Brain microvascular endothelial cell (primary cell): ENCODE measurements at regions not wholly inside any gene's neighbourhood (a gene's known extent, or its start where the extent isn't known, plus 50 kb on each side); places are given as distances from the start of the nearest gene placed in this dataset.
"Not testable (repeated sequence)": the region's sequence is repeated elsewhere in the genome, so short reads cannot be mapped to it uniquely, and the experiment has no call there.

ENCODE experiments used
- DNase-seq: peaks from one replicate; pipeline ENCODE4 v3.0.0-alpha.2; 2020
- H3K27ac ChIP-seq: fragments of 250-450 bp; sonication (Bioruptor Pico); 2 replicates; pipeline ENCODE4 v1.5.1; 2020; ENCODE audit warnings: mild to moderate bottlenecking, moderate library complexity
- H3K27me3 ChIP-seq: fragments of 250-450 bp; sonication (Bioruptor Pico); replicated peaks from 2 replicates; pipeline ENCODE4 v1.5.1; 2020; ENCODE audit warnings: mild to moderate bottlenecking
- H3K36me3 ChIP-seq: fragments of 250-450 bp; sonication (Bioruptor Pico); replicated peaks from 2 replicates; pipeline ENCODE4 v1.5.1; 2020; ENCODE audit warnings: mild to moderate bottlenecking
- H3K4me3 ChIP-seq: 2 replicates; pipeline ENCODE4 v1.5.1; 2011; ENCODE audit warnings: low read depth, mild to moderate bottlenecking, control low read depth, low read length, moderate library complexity
- in situ Hi-C: cut with HindIII; loops from 2 replicates; pipeline ENCODE4 v1.10.0; 2017; ENCODE audit warnings: low sequenced_read_pairs, low pct_ligation_motif_present
- TF ChIP-seq, protein P1 (sequence below): IDR thresholded peaks from 2 replicates; pipeline ENCODE4 v1.5.1; 2011; ENCODE audit warnings: low read depth, mild to moderate bottlenecking, moderate library complexity, low read length, control low read depth, inconsistent platforms; ENCODE audit errors: missing control alignments

DNA sequence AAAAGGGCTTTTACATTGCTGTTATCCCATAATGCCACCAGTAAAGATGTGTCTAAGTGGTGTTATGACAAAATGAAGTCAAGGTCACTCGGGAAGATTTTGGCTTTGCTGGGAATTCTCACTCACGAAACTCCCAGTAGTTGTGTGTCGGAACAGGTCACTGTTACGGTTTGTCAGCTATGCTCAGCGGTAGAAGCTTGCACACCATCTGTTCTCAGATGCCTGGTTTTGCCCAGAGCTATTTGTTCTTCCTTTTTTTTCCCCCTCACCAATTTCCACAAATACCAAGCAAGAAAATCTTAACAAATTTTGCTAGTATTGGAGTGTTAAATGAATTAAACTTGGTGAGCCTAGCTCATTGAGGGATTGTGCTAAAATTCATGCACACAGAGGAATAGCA, 915.1 kb downstream of the MCTP2 start:
- in situ Hi-C loops: no loop called here
- TF ChIP-seq, protein P1, sequence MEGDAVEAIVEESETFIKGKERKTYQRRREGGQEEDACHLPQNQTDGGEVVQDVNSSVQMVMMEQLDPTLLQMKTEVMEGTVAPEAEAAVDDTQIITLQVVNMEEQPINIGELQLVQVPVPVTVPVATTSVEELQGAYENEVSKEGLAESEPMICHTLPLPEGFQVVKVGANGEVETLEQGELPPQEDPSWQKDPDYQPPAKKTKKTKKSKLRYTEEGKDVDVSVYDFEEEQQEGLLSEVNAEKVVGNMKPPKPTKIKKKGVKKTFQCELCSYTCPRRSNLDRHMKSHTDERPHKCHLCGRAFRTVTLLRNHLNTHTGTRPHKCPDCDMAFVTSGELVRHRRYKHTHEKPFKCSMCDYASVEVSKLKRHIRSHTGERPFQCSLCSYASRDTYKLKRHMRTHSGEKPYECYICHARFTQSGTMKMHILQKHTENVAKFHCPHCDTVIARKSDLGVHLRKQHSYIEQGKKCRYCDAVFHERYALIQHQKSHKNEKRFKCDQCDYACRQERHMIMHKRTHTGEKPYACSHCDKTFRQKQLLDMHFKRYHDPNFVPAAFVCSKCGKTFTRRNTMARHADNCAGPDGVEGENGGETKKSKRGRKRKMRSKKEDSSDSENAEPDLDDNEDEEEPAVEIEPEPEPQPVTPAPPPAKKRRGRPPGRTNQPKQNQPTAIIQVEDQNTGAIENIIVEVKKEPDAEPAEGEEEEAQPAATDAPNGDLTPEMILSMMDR: no peak
- no peak for DNase-seq

DNA sequence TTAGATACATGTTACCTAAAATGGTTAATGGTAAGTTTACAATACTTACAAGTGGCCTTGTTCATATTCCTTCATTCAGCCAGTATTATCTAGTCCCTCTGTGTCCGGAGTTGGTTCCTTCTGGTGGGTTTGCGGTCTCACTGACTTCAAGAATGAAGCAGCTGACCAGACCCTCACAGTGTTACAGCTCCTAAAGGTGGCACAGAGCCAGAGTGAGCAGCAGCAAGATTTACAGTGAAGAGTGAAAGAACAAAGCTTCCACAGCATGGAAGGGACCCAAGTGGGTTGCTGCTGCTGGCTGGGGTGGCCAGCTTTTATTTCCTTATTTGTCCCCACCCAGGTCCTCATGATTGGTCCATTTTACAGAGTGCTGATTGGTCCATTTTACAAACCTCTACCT, 916.8 kb downstream of the MCTP2 start:
- TF ChIP-seq, protein P1: no peak
- H3K27me3 ChIP-seq: no peaks in the 10 kb centered on the region
- no peak overlapping the region for H3K4me3 ChIP-seq
- H3K27ac ChIP-seq: no peak overlapping the region
- DNase-seq: no peak
- in situ Hi-C loops: no loop called here
- no peaks in the 10 kb centered on the region for H3K36me3 ChIP-seq

More for the DNA sequence above, 915.1 kb downstream of the MCTP2 start:
- Histone ChIP-seq H3K36me3 (no peaks in the 10 kb centered on the region), H3K27me3 (no peaks in the 10 kb centered on the region), H3K4me3 (no peak overlapping the region), H3K27ac (no peak overlapping the region)

DNA sequence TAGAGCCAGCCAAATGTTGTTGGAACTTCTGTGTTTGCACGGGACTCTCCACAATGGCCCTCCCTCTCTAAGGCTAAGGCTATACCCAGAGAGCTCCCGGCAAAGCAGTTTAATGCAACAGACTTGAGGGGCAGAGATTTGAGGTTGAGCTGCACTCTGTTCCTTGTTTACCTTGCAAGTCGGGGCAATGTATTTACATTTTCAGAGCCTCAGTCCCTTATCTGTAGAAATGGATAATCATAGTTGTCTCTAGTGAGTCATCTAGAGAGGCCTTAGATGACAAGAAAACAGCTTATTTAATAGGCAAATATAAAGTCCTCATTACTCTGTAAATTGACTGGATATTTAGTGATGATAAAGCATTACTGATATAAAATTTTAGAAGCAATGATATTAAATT, 917.7 kb downstream of the MCTP2 start:
- no peak overlapping the region for H3K27ac ChIP-seq
- H3K27me3 ChIP-seq: no peaks in the 10 kb centered on the region
- DNase-seq: no peak
- H3K36me3 ChIP-seq: no peaks in the 10 kb centered on the region
- in situ Hi-C loops: no loop called here
- no peak overlapping the region for H3K4me3 ChIP-seq
- TF ChIP-seq, protein P1: no peak

DNA sequence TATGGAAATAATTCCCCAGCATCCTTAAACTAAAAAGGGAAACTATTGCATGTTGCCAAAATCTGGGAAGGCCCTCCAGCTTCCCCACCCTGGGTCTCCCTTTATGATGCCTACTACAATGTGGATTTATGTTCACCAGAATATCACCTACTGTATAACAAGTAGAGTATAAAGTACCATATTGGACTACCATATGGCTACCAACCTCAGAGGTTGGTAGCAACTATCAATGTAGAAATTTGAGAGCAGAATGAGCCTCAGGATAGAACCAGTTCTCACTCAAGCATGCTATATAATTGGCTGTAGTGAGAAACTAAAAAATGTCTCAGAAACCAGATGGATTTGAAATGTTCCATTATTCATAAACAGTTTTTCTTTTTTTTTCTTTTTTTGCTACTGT, 918.4 kb downstream of the MCTP2 start:
- H3K4me3 ChIP-seq: no peak overlapping the region
- no peak for DNase-seq
- in situ Hi-C loops: no loop called here
- TF ChIP-seq, protein P1: no peak
- H3K36me3 ChIP-seq: no peaks in the 10 kb centered on the region
- H3K27me3 ChIP-seq: no peaks in the 10 kb centered on the region
- H3K27ac ChIP-seq: no peak overlapping the region

DNA sequence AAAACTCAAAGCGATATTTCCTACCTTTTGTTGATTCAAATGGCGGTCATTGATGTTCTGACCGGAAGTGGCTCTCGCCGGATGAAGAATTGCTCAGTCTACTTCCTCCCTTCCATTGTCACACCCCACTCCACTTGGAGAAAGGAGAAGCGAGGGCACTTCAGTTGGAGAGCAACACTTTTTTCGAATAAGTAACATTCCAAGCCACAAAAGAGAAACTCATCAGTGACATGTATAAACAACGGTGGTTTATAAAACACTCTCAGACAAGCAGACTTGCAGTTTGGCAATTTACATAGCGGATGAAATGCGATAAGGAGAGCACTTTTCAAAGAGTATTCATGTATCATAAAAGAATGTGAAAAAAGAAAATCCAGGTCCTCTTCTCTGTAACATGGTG, 919.1 kb downstream of the MCTP2 start:
- DNase-seq: no peak
- in situ Hi-C loops: no loop called here
- Histone ChIP-seq H3K27me3 (no peaks in the 10 kb centered on the region), H3K36me3 (no peaks in the 10 kb centered on the region), H3K4me3 (no peak overlapping the region), H3K27ac (no peak overlapping the region)
- TF ChIP-seq, protein P1: no peak

DNA sequence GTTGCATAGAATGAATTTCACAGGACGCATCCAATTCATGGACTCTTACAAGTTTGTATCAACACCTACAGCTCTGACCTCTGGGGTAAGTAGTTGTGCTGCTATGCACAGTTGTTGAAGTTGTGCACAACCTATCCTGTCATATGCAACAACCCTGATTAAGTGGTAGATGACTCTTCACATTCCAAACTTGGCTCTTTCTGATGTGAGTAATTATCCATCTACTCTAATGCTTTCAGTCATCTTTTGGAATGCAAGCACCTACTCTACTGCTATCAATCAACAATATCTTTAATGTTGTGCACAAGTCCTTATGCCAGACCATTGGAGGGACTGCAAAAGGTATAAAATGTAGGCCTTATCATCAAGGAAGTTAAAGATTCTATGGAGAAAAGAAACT, 921.4 kb downstream of the MCTP2 start:
- in situ Hi-C loops: no loop called here
- no peak for DNase-seq
- Histone ChIP-seq H3K27ac (no peak overlapping the region), H3K27me3 (no peaks in the 10 kb centered on the region), H3K36me3 (no peaks in the 10 kb centered on the region), H3K4me3 (no peak overlapping the region)
- TF ChIP-seq, protein P1: no peak

DNA sequence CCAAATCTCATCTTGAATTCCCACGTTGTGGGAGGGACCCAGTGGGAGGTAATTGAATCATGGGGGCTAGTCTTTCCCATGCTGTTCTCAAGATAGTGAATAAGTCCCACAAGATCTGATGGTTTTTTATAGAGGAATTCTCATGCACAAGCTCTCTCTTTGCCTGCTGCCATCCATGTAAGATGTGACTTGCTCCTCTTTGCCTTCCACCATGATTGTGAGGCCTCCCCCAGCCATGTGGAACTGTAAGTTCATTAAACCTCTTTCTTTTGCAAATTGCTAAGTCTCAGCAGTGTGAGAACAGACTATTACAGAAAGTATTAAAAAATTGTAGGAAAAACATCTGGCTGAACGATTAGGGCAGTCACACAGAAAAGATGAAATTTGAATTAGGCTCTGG, 921.8 kb downstream of the MCTP2 start:
- DNase-seq, H3K36me3 ChIP-seq, H3K4me3 ChIP-seq, in situ Hi-C loops, H3K27me3 ChIP-seq, H3K27ac ChIP-seq: not testable (repeated sequence)
